Hepatocyte (in vitro differentiated cells): ENCODE measurements at regions not wholly inside any gene's neighbourhood (a gene's known extent, or its start where the extent isn't known, plus 50 kb on each side); places are given as distances from the start of the nearest gene placed in this dataset.
"Not testable (repeated sequence)": the region's sequence is repeated elsewhere in the genome, so short reads cannot be mapped to it uniquely, and the experiment has no call there.

Experiments used
- DNase-seq: peaks from one replicate; pipeline ENCODE4 v3.0.0-alpha.2; 2016; ENCODE audit warnings: low spot score
- H2AFZ ChIP-seq: fragments of 200-600 bp; sonication (generic); 2 replicates; pipeline ENCODE4 v1.6.0; 2016; ENCODE audit warnings: antibody characterized with exemption, mild to moderate bottlenecking
- H3K27ac ChIP-seq: fragments of 200-600 bp; sonication (generic); 2 replicates; pipeline ENCODE4 v1.5.1; 2016; ENCODE audit warnings: mild to moderate bottlenecking
- H3K27me3 ChIP-seq: fragments of 200-600 bp; sonication (generic); 2 replicates; pipeline ENCODE4 v1.6.1; 2016
- H3K36me3 ChIP-seq: fragments of 200-600 bp; sonication (generic); replicated peaks from 2 replicates; pipeline ENCODE4 v1.5.1; 2016; ENCODE audit warnings: low read depth; ENCODE audit not compliant: insufficient read depth
- H3K4me1 ChIP-seq: fragments of 200-600 bp; sonication (generic); 2 replicates; pipeline ENCODE4 v1.5.1; 2016; ENCODE audit warnings: mild to moderate bottlenecking, moderate library complexity; ENCODE audit not compliant: insufficient read depth
- H3K4me2 ChIP-seq: fragments of 200-600 bp; sonication (generic); 2 replicates; pipeline ENCODE4 v1.6.0; 2016
- H3K4me3 ChIP-seq: fragments of 200-600 bp; sonication (generic); 2 replicates; pipeline ENCODE4 v1.5.1; 2016; ENCODE audit warnings: mild to moderate bottlenecking
- H3K79me2 ChIP-seq: fragments of 200-600 bp; sonication (generic); 2 replicates; pipeline ENCODE4 v1.6.0; 2017; ENCODE audit warnings: mild to moderate bottlenecking
- H3K9me2 ChIP-seq: fragments of 200-600 bp; sonication (generic); replicated peaks from 2 replicates; pipeline ENCODE4 v1.6.0; 2017; ENCODE audit warnings: mild to moderate bottlenecking; ENCODE audit not compliant: insufficient read depth
- H3K9me3 ChIP-seq: fragments of 200-600 bp; sonication (generic); 2 replicates; pipeline ENCODE4 v1.5.1; 2016; ENCODE audit warnings: low read depth, mild to moderate bottlenecking
- H4K20me1 ChIP-seq: fragments of 200-600 bp; sonication (generic); 2 replicates; pipeline ENCODE4 v1.6.0; 2016; ENCODE audit warnings: mild to moderate bottlenecking; ENCODE audit not compliant: insufficient read depth, poor library complexity, severe bottlenecking
- EZH2 ChIP-seq: fragments of 200-600 bp; sonication (generic); IDR thresholded peaks from 2 replicates; pipeline ENCODE4 v1.6.1; 2016; ENCODE audit warnings: antibody characterized with exemption, mild to moderate bottlenecking, borderline replicate concordance
- EZH2phosphoT487 ChIP-seq: fragments of 200-600 bp; sonication (generic); IDR thresholded peaks from one replicate; pipeline ENCODE4 v1.6.1; 2018; ENCODE audit warnings: antibody characterized with exemption, mild to moderate bottlenecking, low read depth, moderate library complexity; ENCODE audit not compliant: unreplicated experiment, severe bottlenecking
- WGBS: methylation state at CpG from one replicate; pipeline ENCODE4 v1.1.6; 2016; ENCODE audit warnings: low lambda C conversion rate; ENCODE audit errors: missing lambda C conversion rate; 5-methylcytosine and 5-hydroxymethylcytosine counted together
- TF ChIP-seq, protein P1 (sequence below): fragments of 200-600 bp; sonication (generic); IDR thresholded peaks from 2 replicates; pipeline ENCODE4 v1.5.1; 2016; ENCODE audit warnings: antibody characterized with exemption, mild to moderate bottlenecking; ENCODE audit not compliant: poor library complexity

DNA sequence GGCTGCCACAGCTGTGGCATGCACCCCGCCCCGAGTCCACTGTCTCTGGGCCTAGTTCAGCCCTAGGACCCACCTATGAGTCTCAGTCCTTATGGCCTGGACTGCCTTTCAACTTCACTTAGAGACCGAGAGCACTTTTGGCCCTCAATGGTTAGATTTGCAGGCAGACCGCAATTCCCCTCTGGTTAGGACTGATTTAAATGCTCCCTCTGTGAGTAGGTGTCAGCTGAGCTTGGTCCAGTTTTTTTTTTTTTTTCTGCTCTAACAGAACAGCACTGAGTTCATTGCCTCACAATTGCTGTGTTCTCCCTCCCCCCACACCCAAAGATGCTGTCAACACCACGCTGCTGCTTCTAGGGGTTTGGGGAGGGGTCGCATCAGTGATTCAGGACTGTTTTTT lies 143.2 kb downstream of the BMP15 start:
- Histone ChIP-seq H3K36me3 (no peaks in the 10 kb centered on the region), H3K4me2 (no peak overlapping the region), H3K27ac (no peak overlapping the region), H3K27me3 (no peaks in the 10 kb centered on the region), H4K20me1 (no peaks in the 10 kb centered on the region), H3K4me3 (no peak overlapping the region), H2AFZ (no peak overlapping the region), H3K4me1 (no peaks in the 10 kb centered on the region), H3K9me2 (no peaks in the 10 kb centered on the region), H3K9me3 (no peaks in the 10 kb centered on the region), H3K79me2 (no peaks in the 10 kb centered on the region)
- TF ChIP-seq, protein P1, sequence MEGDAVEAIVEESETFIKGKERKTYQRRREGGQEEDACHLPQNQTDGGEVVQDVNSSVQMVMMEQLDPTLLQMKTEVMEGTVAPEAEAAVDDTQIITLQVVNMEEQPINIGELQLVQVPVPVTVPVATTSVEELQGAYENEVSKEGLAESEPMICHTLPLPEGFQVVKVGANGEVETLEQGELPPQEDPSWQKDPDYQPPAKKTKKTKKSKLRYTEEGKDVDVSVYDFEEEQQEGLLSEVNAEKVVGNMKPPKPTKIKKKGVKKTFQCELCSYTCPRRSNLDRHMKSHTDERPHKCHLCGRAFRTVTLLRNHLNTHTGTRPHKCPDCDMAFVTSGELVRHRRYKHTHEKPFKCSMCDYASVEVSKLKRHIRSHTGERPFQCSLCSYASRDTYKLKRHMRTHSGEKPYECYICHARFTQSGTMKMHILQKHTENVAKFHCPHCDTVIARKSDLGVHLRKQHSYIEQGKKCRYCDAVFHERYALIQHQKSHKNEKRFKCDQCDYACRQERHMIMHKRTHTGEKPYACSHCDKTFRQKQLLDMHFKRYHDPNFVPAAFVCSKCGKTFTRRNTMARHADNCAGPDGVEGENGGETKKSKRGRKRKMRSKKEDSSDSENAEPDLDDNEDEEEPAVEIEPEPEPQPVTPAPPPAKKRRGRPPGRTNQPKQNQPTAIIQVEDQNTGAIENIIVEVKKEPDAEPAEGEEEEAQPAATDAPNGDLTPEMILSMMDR: no peak
- no peak for TF ChIP-seq EZH2
- TF ChIP-seq EZH2phosphoT487: no peak
- 81% methylated on average over 6 of the region's 6 CpGs for WGBS
- no peak for DNase-seq

DNA sequence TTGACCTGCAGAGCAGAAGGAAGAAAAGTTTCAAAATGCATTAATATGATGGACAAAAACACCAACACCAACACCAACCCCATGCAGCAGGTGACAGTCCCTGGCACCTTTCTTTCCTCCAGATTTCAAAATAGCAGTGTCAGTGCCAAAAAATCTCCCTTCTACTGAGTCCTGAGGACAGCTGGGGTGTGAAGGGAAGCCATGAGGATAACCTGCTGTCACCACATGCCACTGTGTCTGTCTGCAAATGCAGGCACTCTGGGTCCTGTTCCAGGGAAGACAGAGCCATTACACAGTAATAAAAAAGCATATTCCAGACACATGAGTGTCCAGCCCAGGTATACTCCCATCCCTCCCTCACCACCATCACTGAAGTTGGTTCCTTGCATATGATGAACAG lies 187.5 kb downstream of the BMP15 start:
- no peak overlapping the region for H3K27ac ChIP-seq
- TF ChIP-seq, protein P1: no peak
- no peak for TF ChIP-seq EZH2
- H3K4me3 ChIP-seq: no peak overlapping the region
- no peaks in the 10 kb centered on the region for H3K9me3 ChIP-seq
- H3K4me1 ChIP-seq: no peaks in the 10 kb centered on the region
- H3K4me2 ChIP-seq: no peak overlapping the region
- H4K20me1 ChIP-seq: no peaks in the 10 kb centered on the region
- H3K9me2 ChIP-seq: no peaks in the 10 kb centered on the region
- no peaks in the 10 kb centered on the region for H3K36me3 ChIP-seq
- no peak overlapping the region for H2AFZ ChIP-seq
- no peaks in the 10 kb centered on the region for H3K27me3 ChIP-seq
- no peaks in the 10 kb centered on the region for H3K79me2 ChIP-seq
- DNase-seq: no peak

DNA sequence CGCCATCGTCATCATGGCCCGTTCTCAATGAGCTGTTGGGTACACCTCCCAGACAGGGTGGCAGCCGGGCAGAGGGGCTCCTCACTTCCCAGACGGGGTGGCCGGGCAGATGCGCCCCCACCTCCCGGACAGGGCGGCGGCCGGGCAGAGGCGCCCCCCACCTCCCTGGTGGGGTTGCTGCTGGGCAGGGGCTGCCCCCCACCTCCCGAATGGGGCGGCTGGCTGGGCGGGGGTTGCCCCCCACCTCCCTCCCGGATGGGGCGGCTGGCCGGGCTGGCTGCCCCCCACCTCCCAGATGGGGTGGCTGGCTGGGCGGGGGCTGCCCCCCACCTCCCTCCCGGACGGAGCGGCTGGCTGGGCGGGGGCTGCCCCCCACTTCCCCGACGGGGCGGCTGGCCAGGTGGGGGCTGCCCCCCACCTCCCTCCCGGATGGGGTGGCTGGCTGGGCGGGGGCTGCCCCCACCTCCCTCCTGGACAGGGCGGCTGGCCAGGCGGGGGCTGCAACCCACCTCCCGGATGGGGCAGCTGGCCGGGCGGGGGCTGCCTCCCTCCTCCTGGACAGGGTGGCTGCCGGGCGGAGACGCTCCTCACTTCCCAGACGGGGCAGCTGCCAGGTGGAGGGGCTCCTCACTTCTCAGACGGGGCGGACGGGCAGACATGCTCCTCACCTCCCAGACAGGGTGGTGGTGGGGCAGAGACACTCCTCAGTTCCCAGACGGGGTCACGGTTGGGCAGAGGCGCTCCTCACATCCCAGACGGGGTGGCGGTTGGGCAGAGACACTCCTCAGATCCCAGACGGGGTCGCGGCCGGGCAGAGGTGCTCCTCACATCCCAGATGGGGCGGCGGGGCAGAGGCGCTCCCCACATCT lies 208.8 kb downstream of the BMP15 start:
- not testable (repeated sequence) for H3K36me3 ChIP-seq, H3K9me3 ChIP-seq, H2AFZ ChIP-seq, H3K4me2 ChIP-seq, H3K79me2 ChIP-seq, H3K4me3 ChIP-seq, H4K20me1 ChIP-seq, H3K4me1 ChIP-seq, H3K27ac ChIP-seq, H3K9me2 ChIP-seq, H3K27me3 ChIP-seq, DNase-seq
- 92% methylated on average over 10 of the region's 52 CpGs for WGBS

DNA sequence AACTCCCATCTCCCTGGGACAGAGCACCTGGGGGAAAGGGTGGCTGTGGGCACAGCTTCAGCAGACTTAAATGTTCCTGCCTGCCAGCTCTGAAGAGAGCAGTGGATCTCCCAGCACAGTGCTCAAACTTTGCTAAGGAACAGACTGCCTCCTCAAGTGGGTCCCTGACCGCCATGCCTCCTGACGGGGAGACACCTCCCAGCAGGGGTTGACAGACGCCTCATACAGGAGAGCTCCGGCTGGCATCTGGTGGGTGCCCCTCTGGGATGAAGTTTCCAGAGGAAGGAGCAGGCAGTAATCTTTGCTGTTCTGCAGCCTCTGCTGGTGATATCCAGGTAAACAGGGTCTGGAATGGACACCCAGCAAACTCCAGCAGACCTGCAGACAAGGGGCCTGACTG lies 206.9 kb upstream of the NUDT10 start:
- not testable (repeated sequence) for H3K27me3 ChIP-seq, H3K36me3 ChIP-seq, H4K20me1 ChIP-seq, H3K4me2 ChIP-seq, H3K9me2 ChIP-seq, H3K4me3 ChIP-seq, H3K4me1 ChIP-seq, H2AFZ ChIP-seq, DNase-seq, H3K27ac ChIP-seq, H3K79me2 ChIP-seq, H3K9me3 ChIP-seq
- WGBS: 82% methylated on average over 4 of the region's 4 CpGs
